Colonic mucosa (tissue), 4 donors: ENCODE measurements at regions not wholly inside any gene's neighbourhood (a gene's known extent, or its start where the extent isn't known, plus 50 kb on each side); places are given as distances from the start of the nearest gene placed in this dataset.
"Not testable (repeated sequence)": the region's sequence is repeated elsewhere in the genome, so short reads cannot be mapped to it uniquely, and the experiment has no call there.

Source experiments
- DNase-seq: peaks from one replicate; pipeline ENCODE4 v3.0.0-alpha.2; 2020
- H3K27ac ChIP-seq: fragments of 200-600 bp; one replicate; pipeline ENCODE4 v1.8.0; 2021
- H3K27me3 ChIP-seq: fragments of 200-600 bp; one replicate; pipeline ENCODE4 v1.8.0; 2021
- H3K36me3 ChIP-seq: fragments of 200-600 bp; one replicate; pipeline ENCODE4 v1.8.0; 2021
- H3K4me1 ChIP-seq: fragments of 200-600 bp; one replicate; pipeline ENCODE4 v1.8.0; 2021; ENCODE audit warnings: mild to moderate bottlenecking
- H3K4me3 ChIP-seq: fragments of 200-600 bp; one replicate; pipeline ENCODE4 v1.8.0; 2021
- H3K9ac ChIP-seq, 2 donors: one replicate each; pipeline ENCODE4 v1.7.0; 2013; ENCODE audit warnings: control low read depth in 2 of 2, low read depth in 2 of 2, low read length in 2 of 2
- H3K9me3 ChIP-seq: fragments of 200-600 bp; one replicate; pipeline ENCODE4 v1.8.0; 2021
- CTCF ChIP-seq: fragments of 200-600 bp; IDR thresholded peaks from one replicate; pipeline ENCODE4 v1.8.0; 2022; ENCODE audit warnings: antibody characterized with exemption, mild to moderate bottlenecking
- intact Hi-C: fragments of 100-400 bp; cut with DNase I; formaldehyde crosslinking; loops from one replicate; pipeline ENCODE4 v1.14.1; 2022
- donor health status: healthy.
- donor health status: DM: no; HTN: no; CAD: no.
- donor health status: DM: no; HTN: no; CAD: no.

DNA sequence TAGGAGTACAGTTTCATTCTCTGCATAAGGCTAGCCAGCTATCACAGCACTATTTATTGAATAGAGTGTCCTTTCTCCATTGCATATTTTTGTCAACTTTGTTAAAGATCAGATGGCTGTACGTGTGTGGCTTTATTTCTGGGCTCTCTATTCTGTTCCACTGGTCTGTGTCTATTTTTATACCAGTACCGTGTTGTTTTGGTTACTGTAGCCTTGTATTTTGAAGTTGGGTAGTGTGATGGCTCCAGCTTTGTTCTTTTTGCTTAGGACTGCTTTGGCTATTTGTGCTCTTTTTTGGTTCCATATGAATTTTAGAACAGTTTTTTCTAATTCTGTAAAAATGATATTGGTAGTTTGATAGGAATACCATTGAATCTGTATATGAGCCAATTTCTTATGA is 182.1 kb upstream of the DIAPH2 start:
- no peak overlapping the region for H3K27ac ChIP-seq
- H3K4me3 ChIP-seq = no peak overlapping the region
- H3K36me3 ChIP-seq = no peaks in the 10 kb centered on the region
- no peaks in the 10 kb centered on the region for H3K4me1 ChIP-seq
- H3K27me3 ChIP-seq = no peaks in the 10 kb centered on the region
- no peak overlapping the region for H3K9ac ChIP-seq
- no peak for TF ChIP-seq CTCF
- no peak for DNase-seq
- intact Hi-C loops = no loop called here
- H3K9me3 ChIP-seq = no peaks in the 10 kb centered on the region

DNA sequence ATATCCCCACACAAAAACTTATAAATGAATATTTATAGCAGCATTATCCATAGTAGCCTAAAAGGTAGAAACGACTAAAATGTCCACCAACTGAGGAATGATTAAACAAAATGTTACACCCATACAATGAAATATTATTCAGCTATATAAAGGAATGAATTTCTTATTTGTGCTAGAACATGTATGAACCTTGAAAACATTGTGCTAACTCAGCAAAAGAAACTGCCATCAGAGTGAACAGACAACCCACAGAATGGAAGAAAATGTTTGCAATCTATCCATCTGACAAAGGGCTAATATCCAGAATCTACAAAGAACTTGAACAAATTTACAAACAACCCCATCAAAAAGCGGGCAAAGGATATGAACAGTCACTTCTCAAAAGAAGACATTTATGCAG is 155.3 kb upstream of the DIAPH2 start:
- H3K4me3 ChIP-seq, H3K27ac ChIP-seq, H3K36me3 ChIP-seq, H3K4me1 ChIP-seq, DNase-seq, intact Hi-C loops, H3K9ac ChIP-seq, H3K9me3 ChIP-seq, H3K27me3 ChIP-seq: not testable (repeated sequence)

DNA sequence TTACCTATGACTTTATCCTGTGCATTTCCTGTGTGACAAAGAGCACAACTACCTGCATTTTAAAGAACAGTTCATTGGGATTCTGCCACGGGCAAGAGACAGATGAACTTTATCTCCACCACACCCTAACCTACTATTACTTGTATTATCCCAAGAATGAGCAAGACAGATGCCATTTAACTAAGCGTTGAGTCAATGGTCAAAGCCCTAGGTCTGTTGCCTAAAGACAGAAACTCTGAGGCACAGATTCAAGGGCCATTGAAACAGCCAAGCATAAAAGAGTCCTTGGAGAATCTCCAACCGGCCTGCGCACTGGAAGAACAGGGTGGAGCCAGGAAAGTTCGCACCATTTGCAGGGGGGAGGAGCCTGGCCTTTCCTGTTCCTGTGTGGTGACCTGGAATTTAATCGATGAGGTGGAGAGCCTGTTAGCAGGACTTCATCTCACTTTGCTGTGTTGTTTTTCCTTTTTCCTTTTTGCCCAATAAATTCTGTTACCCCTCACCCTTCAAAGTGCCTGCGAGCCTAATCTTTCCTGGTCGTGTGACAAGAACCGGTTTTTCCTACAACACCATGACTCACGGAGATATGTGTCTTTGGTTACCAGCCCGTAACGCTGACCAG is 146.4 kb upstream of the DIAPH2 start:
- H3K9ac ChIP-seq = no peak overlapping the region
- peaks cover 4% of the 10 kb centered on the region for H3K4me1 ChIP-seq
- TF ChIP-seq CTCF = no peak
- intact Hi-C loops = no loop called here
- no peak overlapping the region for H3K4me3 ChIP-seq
- no peaks in the 10 kb centered on the region for H3K27me3 ChIP-seq
- peak; percentile 48 for DNase-seq
- H3K9me3 ChIP-seq = no peaks in the 10 kb centered on the region
- no peaks in the 10 kb centered on the region for H3K36me3 ChIP-seq
- peak overlapping the region; percentile 46 for H3K27ac ChIP-seq

- Histone ChIP-seq H3K36me3 (no peaks in the 10 kb centered on the region), H3K27ac (peak overlapping the region; percentile 7), H3K4me3 (no peak overlapping the region), H3K9me3 (no peaks in the 10 kb centered on the region), H3K4me1 (peaks cover 4% of the 10 kb centered on the region), H3K9ac (no peak overlapping the region), H3K27me3 (no peaks in the 10 kb centered on the region)
- intact Hi-C loops = no loop called here
- no peak for TF ChIP-seq CTCF
- DNase-seq = no peak
These were observed 144.5 kb upstream of the DIAPH2 start for GRCh38 chrX:96540111-96540631.

- DNase-seq, H3K27ac ChIP-seq, intact Hi-C loops, H3K9me3 ChIP-seq, H3K4me1 ChIP-seq, H3K9ac ChIP-seq, H3K4me3 ChIP-seq, H3K36me3 ChIP-seq, H3K27me3 ChIP-seq: not testable (repeated sequence)
These were observed 138.4 kb upstream of the DIAPH2 start for GRCh38 chrX:96546281-96546680.

DNA sequence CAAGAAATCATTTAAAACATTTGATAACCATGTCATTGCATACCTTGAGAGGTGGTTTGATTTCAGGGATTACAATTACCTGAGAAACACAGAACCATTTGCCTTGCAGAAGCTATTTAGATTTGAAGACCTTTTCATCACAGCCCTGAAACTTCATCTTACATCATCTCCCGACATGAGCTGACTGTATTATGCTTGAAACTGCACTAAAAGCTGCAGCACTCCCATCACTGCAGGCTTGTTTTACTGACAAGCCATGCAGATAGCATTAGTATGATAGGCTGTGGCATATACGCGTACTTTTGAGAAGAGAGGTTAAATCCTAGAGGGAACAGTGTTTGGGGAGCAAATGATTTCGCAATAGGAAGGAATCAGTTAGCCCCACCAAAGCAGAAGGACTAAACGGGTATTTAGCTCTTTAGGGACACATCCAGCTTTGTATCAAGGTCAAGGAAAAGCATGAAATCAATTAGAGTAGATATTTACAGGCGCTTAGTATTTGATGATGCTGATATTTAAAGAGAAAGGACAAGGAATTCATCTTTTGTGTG is 133.2 kb upstream of the DIAPH2 start:
- TF ChIP-seq CTCF = no peak
- Histone ChIP-seq H3K27ac (no peak overlapping the region), H3K9ac (no peak overlapping the region), H3K4me3 (no peak overlapping the region), H3K9me3 (no peaks in the 10 kb centered on the region), H3K36me3 (no peaks in the 10 kb centered on the region), H3K4me1 (no peaks in the 10 kb centered on the region), H3K27me3 (no peaks in the 10 kb centered on the region)
- no peak for DNase-seq
- intact Hi-C loops = no loop called here
